Keratinocyte (primary cell): ENCODE measurements at regions not wholly inside any gene's neighbourhood (a gene's known extent, or its start where the extent isn't known, plus 50 kb on each side); places are given as distances from the start of the nearest gene placed in this dataset.

Experiments
- DNase-seq: peaks from one replicate; pipeline ENCODE4 v3.0.0-alpha.2; 2011; ENCODE audit warnings: low read depth, missing footprints, low spot score
- FAIRE-seq: peaks from 2 replicates; lab custom pipeline; 2011; peaks lifted over from hg19 to GRCh38; lab: Jason Lieb, UNC
- H2AFZ ChIP-seq: 2 replicates; pipeline ENCODE4 v1.6.0; 2012; ENCODE audit warnings: low read length, control low read depth, inconsistent platforms; ENCODE audit not compliant: control insufficient read depth
- H3K27ac ChIP-seq: 2 replicates; pipeline ENCODE4 v1.5.1; 2011; ENCODE audit warnings: low read length; ENCODE audit not compliant: control insufficient read depth, insufficient read depth
- H3K27me3 ChIP-seq: 3 replicates; pipeline ENCODE4 v1.6.0; 2011; ENCODE audit warnings: low read length; ENCODE audit not compliant: control insufficient read depth, insufficient read depth; ENCODE audit errors: extremely low read depth
- H3K36me3 ChIP-seq, 2 experiments: 2 replicates in 1 of 2; 3 replicates in 1 of 2; pipeline ENCODE4 v1.5.1; 2011; ENCODE audit warnings: low read length in 2 of 2, mild to moderate bottlenecking in 1 of 2; ENCODE audit not compliant: control insufficient read depth in 2 of 2, insufficient read depth in 2 of 2; ENCODE audit errors: extremely low read depth in 1 of 2
- H3K4me1 ChIP-seq: 3 replicates; pipeline ENCODE4 v1.5.1; 2011; ENCODE audit warnings: low read length; ENCODE audit not compliant: control insufficient read depth, insufficient read depth; ENCODE audit errors: extremely low read depth
- H3K4me2 ChIP-seq: 3 replicates; pipeline ENCODE4 v1.6.0; 2011; ENCODE audit warnings: low read depth, low read length; ENCODE audit not compliant: control insufficient read depth, insufficient read depth; ENCODE audit errors: extremely low read depth
- H3K4me3 ChIP-seq, 3 experiments: fragments of 200-600 bp in 1 of 3; sonication (generic) in 1 of 3; 2 replicates in 2 of 3; 3 replicates in 1 of 3; pipeline ENCODE4 v1.5.1; 2011 to 2016; ENCODE audit warnings: low read length in 3 of 3, mild to moderate bottlenecking in 3 of 3, control low read depth in 2 of 3, inconsistent platforms in 1 of 3, low read depth in 1 of 3, mixed read lengths in 1 of 3, mixed run types in 1 of 3, moderate library complexity in 1 of 3; ENCODE audit not compliant: control insufficient read depth in 2 of 3, insufficient read depth in 2 of 3; ENCODE audit errors: extremely low read depth in 1 of 3
- H3K79me2 ChIP-seq: 2 replicates; pipeline ENCODE4 v1.6.0; 2012; ENCODE audit warnings: low read length; ENCODE audit not compliant: control insufficient read depth, insufficient read depth
- H3K9ac ChIP-seq: 3 replicates; pipeline ENCODE4 v1.6.0; 2011; ENCODE audit warnings: low read length; ENCODE audit not compliant: control insufficient read depth, insufficient read depth; ENCODE audit errors: extremely low read depth
- H3K9me1 ChIP-seq: 3 replicates; pipeline ENCODE4 v1.6.0; 2011; ENCODE audit warnings: low read length; ENCODE audit not compliant: control insufficient read depth, insufficient read depth; ENCODE audit errors: extremely low read depth
- H3K9me3 ChIP-seq: 2 replicates; pipeline ENCODE4 v1.5.1; 2012; ENCODE audit warnings: low read depth, low read length; ENCODE audit not compliant: control insufficient read depth
- H4K20me1 ChIP-seq: 3 replicates; pipeline ENCODE4 v1.6.0; 2011; ENCODE audit warnings: low read length; ENCODE audit not compliant: control insufficient read depth, insufficient read depth; ENCODE audit errors: extremely low read depth
- CTCF ChIP-seq, 3 experiments: IDR thresholded peaks in 1 of 3; conservative IDR thresholded peaks in 1 of 3; optimal IDR thresholded peaks in 1 of 3; 2 replicates in 2 of 3; 3 replicates in 1 of 3; pipeline versions ENCODE3 to v1.5.1; 2011; ENCODE audit warnings: low read length in 3 of 3, mild to moderate bottlenecking in 3 of 3, moderate library complexity in 2 of 3, control low read depth in 1 of 3, inconsistent platforms in 1 of 3; ENCODE audit not compliant: insufficient read depth in 2 of 3; ENCODE audit errors: extremely low read depth in 1 of 3
- EZH2 ChIP-seq: IDR thresholded peaks from one replicate; pipeline ENCODE4 v1.6.1; 2012; ENCODE audit warnings: inconsistent platforms, mild to moderate bottlenecking, low read length, moderate library complexity
- dilution Hi-C: fragments of 300-500 bp; cut with MboI; formaldehyde crosslinking; loops from one replicate; pipeline ENCODE4 v1.7.0; 2020; ENCODE audit warnings: low sequenced_read_pairs; ENCODE audit not compliant: extremely low pct_ligation_motif_present

GRCh38 chr2:219783359-219783975 is 156.0 kb downstream of the SLC4A3 start:
- TF ChIP-seq CTCF (optimal IDR thresholded peaks at IDR 0.05 in 1 of 3, IDR thresholded peaks at IDR 0.05 in 1 of 3, conservative IDR thresholded peaks at IDR 0.05 in 1 of 3; ENCODE audit: extremely low read depth in 1 of 3, insufficient read depth in 2 of 3, low read length in 3 of 3) (no peak), EZH2 (no peak)
- H3K79me2 ChIP-seq = no peaks in the 10 kb centered on the region
- H3K4me3 ChIP-seq = no peak overlapping the region
- H3K9ac ChIP-seq = no peak overlapping the region
- no peak overlapping the region for H2AFZ ChIP-seq
- H3K27me3 ChIP-seq = no peaks in the 10 kb centered on the region
- no peak overlapping the region for H3K4me2 ChIP-seq
- no peaks in the 10 kb centered on the region for H4K20me1 ChIP-seq
- H3K27ac ChIP-seq = no peak overlapping the region
- H3K36me3 ChIP-seq = no peaks in the 10 kb centered on the region
- H3K4me1 ChIP-seq = no peaks in the 10 kb centered on the region
- FAIRE-seq = no peak
- no peak for DNase-seq
- no peaks in the 10 kb centered on the region for H3K9me1 ChIP-seq
- dilution Hi-C loops = no loop called here
- H3K9me3 ChIP-seq = no peaks in the 10 kb centered on the region

GRCh38 chr2:219784178-219784577 is 156.7 kb downstream of the SLC4A3 start:
- H3K4me1 ChIP-seq = no peaks in the 10 kb centered on the region
- no peaks in the 10 kb centered on the region for H3K27me3 ChIP-seq
- H3K4me2 ChIP-seq = no peak overlapping the region
- FAIRE-seq (no peak), DNase-seq (no peak)
- H3K4me3 ChIP-seq = no peak overlapping the region
- H3K36me3 ChIP-seq = no peaks in the 10 kb centered on the region
- H3K9ac ChIP-seq = no peak overlapping the region
- dilution Hi-C loops = no loop called here
- no peaks in the 10 kb centered on the region for H3K79me2 ChIP-seq
- TF ChIP-seq EZH2 (no peak), CTCF (optimal IDR thresholded peaks at IDR 0.05 in 1 of 3, IDR thresholded peaks at IDR 0.05 in 1 of 3, conservative IDR thresholded peaks at IDR 0.05 in 1 of 3; ENCODE audit: extremely low read depth in 1 of 3, insufficient read depth in 2 of 3, low read length in 3 of 3) (no peak)
- no peaks in the 10 kb centered on the region for H3K9me1 ChIP-seq
- no peak overlapping the region for H2AFZ ChIP-seq
- H4K20me1 ChIP-seq = no peaks in the 10 kb centered on the region
- no peaks in the 10 kb centered on the region for H3K9me3 ChIP-seq
- no peak overlapping the region for H3K27ac ChIP-seq
